ENCODE measurements at regions not wholly inside any gene's neighbourhood (a gene's known extent, or its start where the extent isn't known, plus 50 kb on each side); places are given as distances from the start of the nearest gene placed in this dataset.

GRCh38 chr18:55934821-55935220 lies 346.8 kb upstream of the TCF4 start:
- DNase-seq (ENCODE audit: low spot score) = no peak
- TF ChIP-seq CTCF (IDR thresholded peaks at IDR 0.05; ENCODE audit: extremely low read depth, missing control alignments) = no peak

GRCh38 chr18:55932675-55933074 lies 344.7 kb upstream of the TCF4 start:
- no peak for TF ChIP-seq CTCF (IDR thresholded peaks at IDR 0.05; ENCODE audit: extremely low read depth, missing control alignments)
- no peak for DNase-seq (ENCODE audit: low spot score)

- no peak for TF ChIP-seq CTCF (IDR thresholded peaks at IDR 0.05; ENCODE audit: extremely low read depth, missing control alignments)
- DNase-seq (ENCODE audit: low spot score) = no peak
Observed at GRCh38 chr18:55927831-55928230, 339.8 kb upstream of the TCF4 start.

GRCh38 chr18:55925772-55926171 lies 337.8 kb upstream of the TCF4 start:
- no peak for TF ChIP-seq CTCF (IDR thresholded peaks at IDR 0.05; ENCODE audit: extremely low read depth, missing control alignments)
- DNase-seq (ENCODE audit: low spot score) = no peak

GRCh38 chr18:55920063-55920462 lies 332.1 kb upstream of the TCF4 start:
- DNase-seq (ENCODE audit: low spot score) = no peak
- TF ChIP-seq CTCF (IDR thresholded peaks at IDR 0.05; ENCODE audit: extremely low read depth, missing control alignments) = no peak

GRCh38 chr18:55918444-55918843 lies 330.5 kb upstream of the TCF4 start:
- no peak for DNase-seq (ENCODE audit: low spot score)
- TF ChIP-seq CTCF (IDR thresholded peaks at IDR 0.05; ENCODE audit: extremely low read depth, missing control alignments) = no peak

- TF ChIP-seq CTCF (IDR thresholded peaks at IDR 0.05; ENCODE audit: extremely low read depth, missing control alignments) = no peak
- no peak for DNase-seq (ENCODE audit: low spot score)
Observed at GRCh38 chr18:55912919-55913318, 324.9 kb upstream of the TCF4 start.
